KBM-7 (cell line): ENCODE measurements at regions not wholly inside any gene's neighbourhood (a gene's known extent, or its start where the extent isn't known, plus 50 kb on each side); places are given as distances from the start of the nearest gene placed in this dataset.
A peak's percentile ranks its signal among the peaks of the same experiment; 100 is the strongest.

Source experiments
- DNase-seq: peaks from one replicate; pipeline ENCODE4 v3.0.0-alpha.2; 2015
- in situ Hi-C: fragments of 300-500 bp; cut with MboI; formaldehyde crosslinking; loops from 2 replicates; pipeline ENCODE4 v1.14.3; 2020; ENCODE audit warnings: low sequenced_read_pairs, low pct_unique_long_range_greater_than_20kb, mixed read lengths

DNA sequence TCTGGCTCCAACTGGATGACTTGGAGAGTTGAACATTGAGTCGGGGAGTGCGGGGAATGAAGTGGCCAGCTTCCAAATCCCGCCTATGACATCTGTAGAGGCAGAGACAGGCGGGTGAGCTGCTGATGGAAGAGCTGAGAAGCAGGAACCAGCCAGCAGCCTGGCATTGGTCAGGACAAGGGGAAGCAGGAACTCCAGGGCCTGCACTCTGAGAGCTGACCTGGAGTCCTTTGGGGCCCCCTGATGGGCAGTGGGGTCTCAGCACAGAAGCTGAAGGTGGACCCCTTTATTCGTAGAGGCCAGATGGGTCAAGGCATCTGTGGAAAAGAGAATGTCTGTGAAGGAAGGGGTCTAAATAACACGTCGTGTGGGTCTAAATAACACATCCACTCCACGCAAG lies 57.0 kb downstream of the SEC61G start:
- no peak for DNase-seq
- in situ Hi-C loops, result no loop called here

- no peak for DNase-seq
- in situ Hi-C loops, result no loop called here
These were observed 59.3 kb downstream of the SEC61G start for GRCh38 chr7:54699715-54700114.

- DNase-seq, result no peak
- in situ Hi-C loops, result no loop called here
These were observed 61.3 kb downstream of the SEC61G start for GRCh38 chr7:54697659-54698186.

DNA sequence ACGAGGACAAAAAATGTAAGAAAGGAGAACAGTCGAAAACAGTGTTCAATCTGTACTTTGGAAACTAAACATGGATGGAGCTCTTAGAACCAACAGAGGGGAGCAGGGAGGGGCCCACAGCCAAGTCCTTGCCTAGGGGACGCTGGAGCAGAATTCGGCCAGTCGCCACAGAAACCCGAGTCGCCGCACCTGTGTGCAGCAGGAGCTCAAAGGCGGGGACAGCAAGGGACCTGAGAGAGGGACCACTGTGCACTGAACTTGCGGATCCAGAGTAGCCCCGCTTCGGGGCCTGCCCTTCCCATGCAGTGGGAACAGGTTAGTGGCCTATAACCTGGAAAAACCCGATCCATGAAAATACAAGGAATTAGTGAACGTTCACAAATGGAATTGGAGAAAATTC lies 68.1 kb downstream of the SEC61G start:
- in situ Hi-C loops, result no loop called here
- no peak for DNase-seq

DNA sequence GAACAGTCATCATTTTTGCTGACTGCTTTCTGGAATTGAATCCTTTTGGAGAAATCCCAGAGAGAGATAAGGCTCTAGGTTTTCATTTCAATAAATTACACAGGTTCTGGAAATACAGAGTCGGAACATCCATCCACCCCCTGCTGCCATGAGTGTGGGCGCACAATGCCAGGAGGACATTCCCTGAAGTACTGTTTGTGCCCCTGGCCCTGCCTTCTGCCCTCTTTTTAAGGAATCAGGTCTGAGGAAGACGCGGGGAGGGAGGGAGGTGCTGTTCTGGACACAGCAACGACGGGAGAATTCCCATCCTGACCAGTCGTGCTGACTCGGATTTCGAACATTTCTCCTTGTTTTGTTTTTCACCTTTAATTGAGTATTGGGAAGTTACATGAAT lies 69.0 kb downstream of the SEC61G start:
- in situ Hi-C loops, result no loop called here
- no peak for DNase-seq

DNA sequence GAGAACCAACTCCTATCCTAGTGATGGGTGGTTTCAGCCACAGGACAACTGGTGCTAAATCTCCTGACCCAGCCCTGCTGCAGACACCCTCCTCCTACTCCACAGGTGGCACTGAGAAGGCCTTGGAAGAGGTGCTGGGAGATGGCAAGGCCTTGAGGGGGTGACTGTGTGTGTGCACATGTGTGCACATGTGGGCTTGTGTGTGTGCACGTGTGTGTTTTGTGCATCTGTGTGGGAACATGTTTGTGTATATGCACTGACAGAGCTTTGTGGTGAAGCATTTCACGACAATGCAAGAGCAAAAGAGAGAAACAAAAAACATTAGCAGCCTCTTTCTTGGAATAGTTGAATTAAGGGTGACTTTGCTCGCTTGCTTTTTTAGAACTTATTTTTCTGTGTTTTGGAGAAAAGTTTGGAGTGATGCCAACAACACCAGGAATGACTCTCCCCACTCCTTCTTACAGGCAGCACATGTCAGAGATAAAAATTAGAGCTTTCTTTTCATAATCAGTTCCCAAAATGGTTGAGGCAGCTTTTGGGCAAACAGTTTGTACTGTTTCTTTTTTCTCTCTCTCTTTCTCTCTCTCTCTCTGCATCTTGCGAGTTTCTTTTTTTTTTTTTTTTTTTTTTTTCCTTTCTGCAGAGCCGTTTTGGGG lies 69.5 kb downstream of the SEC61G start:
- in situ Hi-C loops, result no loop called here
- no peak for DNase-seq

GRCh38 chr7:54687462-54688212 lies 71.4 kb downstream of the SEC61G start:
- in situ Hi-C loops, result no loop called here

GRCh38 chr7:54680377-54681005 lies 78.5 kb downstream of the SEC61G start:
- no peak for DNase-seq
- in situ Hi-C loops, result no loop called here

More at GRCh38 chr7:54687462-54688212, 71.4 kb downstream of the SEC61G start:
- no peak for DNase-seq

GRCh38 chr7:54679490-54679817 lies 79.6 kb downstream of the SEC61G start:
- no peak for DNase-seq
- in situ Hi-C loops, result no loop called here

- DNase-seq, result no peak
- in situ Hi-C loops, result no loop called here
These were observed 80.1 kb downstream of the SEC61G start for GRCh38 chr7:54678763-54679489.

DNA sequence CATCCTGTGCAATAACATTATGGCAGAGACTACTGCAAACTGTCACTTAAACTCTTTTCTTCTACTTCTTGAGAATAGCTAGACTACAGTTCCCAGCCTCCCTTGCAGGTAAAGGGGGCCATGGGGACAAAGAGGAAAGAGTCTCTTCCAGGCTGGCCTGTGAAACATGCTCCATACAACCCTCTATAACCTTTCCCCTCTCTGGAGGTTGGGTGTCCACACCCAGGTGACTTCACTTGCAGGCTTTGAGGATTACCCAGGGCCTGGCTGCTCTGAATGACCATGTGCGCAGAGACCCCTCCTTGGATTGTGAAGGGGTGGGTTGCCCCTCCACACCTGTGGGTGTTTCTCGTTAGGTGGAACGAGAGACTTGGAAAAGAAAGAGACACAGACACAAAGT lies 84.1 kb downstream of the SEC61G start:
- in situ Hi-C loops, result no loop called here
- no peak for DNase-seq

GRCh38 chr7:54672519-54672918 lies 86.5 kb downstream of the SEC61G start:
- in situ Hi-C loops, result no loop called here
- DNase-seq, result no peak

DNA sequence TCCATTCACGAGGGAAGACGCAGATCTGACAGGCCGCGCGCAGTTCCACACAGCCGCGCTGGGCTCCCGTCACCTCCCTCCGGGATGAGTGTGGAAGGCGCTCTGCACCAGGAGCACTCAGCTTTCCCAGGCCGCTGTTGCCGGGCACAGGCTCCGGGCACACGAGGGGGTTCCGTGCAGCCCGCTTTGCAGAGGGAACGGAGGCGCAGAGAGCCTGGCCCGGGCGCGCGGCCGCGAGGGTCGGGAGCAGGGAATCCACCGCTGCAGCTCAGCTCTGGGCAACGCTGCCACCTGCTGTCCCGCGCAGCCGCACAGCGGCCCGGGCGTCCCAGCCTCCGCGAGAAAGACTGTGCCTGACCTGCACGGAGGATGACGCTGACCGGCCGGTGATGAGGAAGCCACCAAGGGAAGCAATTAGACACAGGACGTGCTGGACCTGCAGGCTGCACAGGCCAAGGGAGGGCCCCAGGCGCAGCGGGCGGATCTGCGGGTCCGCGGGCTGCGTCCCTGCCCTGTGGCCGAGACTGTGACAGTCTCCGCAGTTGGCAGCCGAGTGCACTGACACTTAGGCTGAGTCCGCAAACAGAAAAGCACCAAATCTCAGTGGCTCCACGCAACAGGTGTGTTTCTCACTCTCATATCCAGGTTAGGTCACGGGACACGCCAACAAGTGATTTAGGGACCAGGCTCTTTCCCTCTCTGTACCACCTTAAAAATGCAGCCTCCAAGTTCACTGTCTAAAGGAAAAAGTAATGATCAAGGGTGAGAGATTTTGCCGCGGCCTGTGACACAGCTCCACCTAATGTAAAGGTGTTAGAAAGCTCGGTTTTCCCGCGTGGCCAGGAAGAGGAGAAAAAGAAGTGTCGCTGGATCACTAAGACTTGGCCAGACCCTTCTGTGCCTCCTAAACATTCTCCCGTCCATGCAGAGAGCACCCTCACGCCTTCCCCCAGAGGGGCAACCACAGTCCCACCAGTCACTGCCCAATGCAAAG lies 94.5 kb downstream of the SEC61G start:
- DNase-seq, result peak; percentile 29
- in situ Hi-C loops, result no loop called here

- in situ Hi-C loops, result no loop called here
- no peak for DNase-seq
These were observed 95.3 kb downstream of the SEC61G start for GRCh38 chr7:54663603-54664234.

- in situ Hi-C loops, result no loop called here
- no peak for DNase-seq
These were observed 95.8 kb downstream of the SEC61G start for GRCh38 chr7:54663186-54663585.

- in situ Hi-C loops, result no loop called here
- no peak for DNase-seq
These were observed 96.3 kb downstream of the SEC61G start for GRCh38 chr7:54662701-54663100.

- in situ Hi-C loops, result no loop called here
- no peak for DNase-seq
These were observed 105.1 kb downstream of the SEC61G start for GRCh38 chr7:54653905-54654304.

DNA sequence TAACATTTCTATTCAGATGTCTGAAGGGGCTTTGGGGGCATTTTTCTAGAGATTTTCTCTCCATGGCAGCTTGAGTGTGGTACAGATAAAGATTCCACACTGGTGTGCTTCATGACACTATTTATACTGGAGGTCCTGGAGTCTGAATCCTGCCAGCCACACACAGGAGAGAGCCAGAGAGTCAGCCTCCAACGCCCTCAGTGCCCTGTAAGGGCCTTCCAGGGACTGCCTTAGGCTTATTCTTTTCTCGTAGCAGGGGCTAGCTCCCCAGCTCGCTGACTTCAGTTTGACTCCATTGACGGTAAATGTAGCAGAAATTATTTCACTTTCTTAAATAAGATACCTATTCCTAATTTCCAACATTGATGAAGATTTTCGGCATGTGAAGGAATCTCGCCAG lies 100.9 kb downstream of the VSTM2A start:
- no peak for DNase-seq
- in situ Hi-C loops, result no loop called here
